Amniotic epithelial cell (primary cell): ENCODE measurements at regions not wholly inside any gene's neighbourhood (a gene's known extent, or its start where the extent isn't known, plus 50 kb on each side); places are given as distances from the start of the nearest gene placed in this dataset.
"Not testable (repeated sequence)": the region's sequence is repeated elsewhere in the genome, so short reads cannot be mapped to it uniquely, and the experiment has no call there.

Experiments used
- DNase-seq: peaks from one replicate; pipeline ENCODE4 v3.0.0-alpha.2; 2010; ENCODE audit warnings: low read depth

DNA sequence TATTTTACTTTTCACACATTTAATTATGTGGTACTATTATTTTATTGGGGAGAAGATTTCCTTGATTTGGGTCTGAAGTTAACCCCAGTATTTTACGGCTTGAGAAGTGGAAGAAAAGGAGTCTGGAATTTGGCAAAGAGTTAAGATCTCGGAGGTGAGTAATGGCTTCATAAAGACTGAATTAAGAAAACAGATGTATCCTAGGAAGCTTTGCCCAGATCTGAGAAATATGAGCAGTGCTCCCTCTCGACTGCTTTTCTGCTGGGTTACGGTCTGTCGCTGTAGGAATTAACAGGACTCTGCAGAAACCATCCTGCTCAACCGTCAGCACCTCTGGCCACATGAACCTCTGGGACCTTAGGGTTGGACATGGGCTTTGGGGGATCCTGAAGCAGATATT lies 163.6 kb upstream of the NDN start:
- no peak for DNase-seq

- DNase-seq: no peak
These were observed 164.8 kb upstream of the NDN start for GRCh38 chr15:23851921-23852320.

DNA sequence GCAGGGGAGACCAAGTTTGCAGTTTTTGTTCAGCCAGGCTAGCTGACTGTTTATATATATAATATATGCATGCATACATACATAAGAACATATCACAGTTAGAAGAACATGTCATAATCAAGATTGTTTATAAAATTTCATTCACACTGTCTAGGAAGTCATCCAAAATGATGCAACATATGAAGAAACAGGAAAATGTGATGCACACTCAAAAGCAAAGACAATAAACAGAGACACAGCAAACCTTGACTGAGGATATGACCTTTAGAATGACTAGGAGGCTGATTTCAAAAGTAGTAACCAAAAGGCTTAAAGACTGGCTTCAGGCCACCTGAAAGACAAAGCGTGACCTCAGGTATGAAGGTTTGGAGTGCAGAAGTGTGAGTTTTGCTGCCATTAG lies 166.2 kb upstream of the NDN start:
- peak; percentile 16 for DNase-seq

DNA sequence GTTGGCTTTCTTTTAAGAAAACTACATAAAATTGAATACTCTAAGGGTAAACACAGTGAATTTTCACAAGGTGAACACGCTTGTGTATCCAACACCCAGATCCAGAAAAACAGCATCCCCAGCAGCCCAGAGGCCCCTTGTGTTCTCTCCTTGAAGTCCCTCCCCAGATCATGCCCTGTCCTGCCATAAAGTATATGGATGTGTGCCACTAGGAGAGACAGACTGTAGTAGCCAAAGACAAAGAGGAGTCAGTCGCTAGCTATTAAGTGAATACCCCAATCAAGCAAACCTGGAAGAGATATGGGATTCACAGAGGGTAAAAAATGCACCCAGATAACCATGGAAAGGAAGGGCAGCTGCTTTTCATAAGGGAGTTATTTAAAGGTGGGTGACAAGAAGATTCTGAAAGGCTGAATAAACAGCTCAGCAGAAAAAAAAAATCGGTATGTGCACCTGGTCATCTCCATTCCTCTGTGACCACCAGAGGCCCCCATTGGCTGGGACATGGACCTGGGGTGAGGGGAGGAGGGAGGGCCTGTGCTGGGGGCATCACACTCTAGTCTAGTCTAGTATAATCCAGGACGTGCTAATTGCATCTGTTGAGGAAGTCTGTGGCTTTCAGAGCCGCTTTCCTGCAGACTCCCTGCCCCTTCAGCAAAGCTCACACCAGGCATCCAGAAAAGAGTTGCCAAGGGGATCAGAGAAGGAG lies 167.3 kb upstream of the NDN start:
- no peak for DNase-seq

GRCh38 chr15:23854912-23855659 lies 168.0 kb upstream of the NDN start:
- peak; percentile 6 for DNase-seq

- DNase-seq: no peak
These were observed 168.8 kb upstream of the NDN start for GRCh38 chr15:23855947-23856346.

- no peak for DNase-seq
These were observed 170.0 kb upstream of the NDN start for GRCh38 chr15:23857028-23857641.

GRCh38 chr15:23859008-23859407 lies 171.9 kb upstream of the NDN start:
- DNase-seq: no peak

- DNase-seq: no peak
These were observed 173.5 kb upstream of the NDN start for GRCh38 chr15:23860290-23861245.

DNA sequence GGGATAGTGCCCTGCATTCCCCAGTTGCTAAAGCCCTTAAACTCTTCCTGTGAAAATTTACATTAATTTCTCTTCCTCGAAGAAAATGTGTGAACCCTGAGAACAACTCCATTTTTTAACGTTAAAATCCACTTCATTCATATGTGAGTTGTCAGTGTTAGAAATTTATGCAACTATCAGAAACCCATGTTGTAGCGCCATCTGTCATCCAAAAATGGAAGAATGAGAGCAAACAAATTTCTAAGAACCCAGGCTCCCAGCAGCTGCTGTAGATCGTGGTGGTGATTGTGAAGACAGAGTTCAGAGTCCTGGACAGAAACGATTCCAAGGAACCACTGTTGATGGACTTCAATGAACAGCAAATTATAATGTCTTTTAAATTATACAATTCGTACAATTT lies 179.7 kb upstream of the NDN start:
- DNase-seq: no peak

GRCh38 chr15:23869396-23869795 lies 182.3 kb upstream of the NDN start:
- no peak for DNase-seq

DNA sequence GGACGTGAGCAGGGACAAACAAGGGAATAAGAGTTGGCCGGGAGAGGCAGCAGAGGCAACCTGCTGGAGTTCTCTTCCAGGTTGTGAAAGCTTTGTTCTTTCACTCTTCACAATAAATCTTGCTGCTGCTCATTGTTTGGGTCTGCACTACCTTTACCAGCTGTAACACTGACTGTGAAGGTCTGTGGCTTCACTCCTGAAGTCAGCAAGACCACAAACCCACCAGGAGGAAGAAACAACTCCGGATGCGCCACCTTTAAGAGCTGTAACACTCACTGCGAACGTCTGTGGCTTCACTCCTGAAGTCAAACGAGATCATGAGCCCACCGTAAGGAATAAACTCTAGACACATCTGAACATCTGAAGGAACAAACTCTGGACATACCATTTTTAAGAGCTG lies 186.5 kb upstream of the NDN start:
- DNase-seq: not testable (repeated sequence)

DNA sequence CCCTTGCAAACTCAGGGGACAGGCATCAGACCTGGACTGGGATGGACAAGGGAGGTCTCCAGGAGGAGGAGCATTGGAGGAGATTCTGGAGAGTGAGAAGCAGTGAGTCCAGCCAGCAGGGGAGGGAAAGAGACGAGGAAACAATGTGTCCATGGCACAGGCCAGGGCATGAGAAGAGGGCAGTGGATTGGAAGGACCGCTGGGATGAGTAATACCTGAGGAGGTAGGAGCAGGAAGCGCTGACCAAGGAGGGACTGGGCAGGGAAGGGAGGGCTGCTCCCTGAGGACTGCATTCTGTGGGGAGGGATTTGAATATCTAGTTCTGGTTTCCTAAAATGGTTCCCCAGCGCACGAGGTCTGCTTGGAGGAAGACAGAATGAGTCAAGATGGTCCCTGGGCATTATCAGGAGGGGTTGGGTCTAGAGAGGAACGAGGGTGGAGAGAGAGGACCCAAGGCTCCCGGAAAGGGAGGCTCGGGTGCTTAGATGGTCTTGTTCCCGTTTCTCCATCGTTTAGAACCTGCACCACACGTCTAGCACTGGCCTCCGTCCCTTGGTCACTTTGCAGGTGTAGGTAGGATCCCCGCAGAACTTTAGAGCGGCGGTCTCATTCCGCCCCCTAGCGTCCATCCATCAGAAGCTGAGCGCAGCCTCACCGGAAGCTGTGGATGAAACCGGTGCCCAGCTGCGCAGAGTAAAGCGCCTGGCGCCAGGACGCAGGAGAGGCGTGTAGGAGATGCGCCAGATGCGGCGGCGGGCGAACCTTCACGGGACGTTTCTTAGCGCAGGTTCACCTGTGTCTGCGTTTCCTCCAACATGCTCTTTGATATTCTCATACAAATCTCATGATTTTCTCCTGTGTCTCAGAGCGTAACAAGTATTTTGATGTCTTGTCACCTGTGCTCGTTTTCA lies 190.7 kb upstream of the NDN start:
- DNase-seq: no peak

DNA sequence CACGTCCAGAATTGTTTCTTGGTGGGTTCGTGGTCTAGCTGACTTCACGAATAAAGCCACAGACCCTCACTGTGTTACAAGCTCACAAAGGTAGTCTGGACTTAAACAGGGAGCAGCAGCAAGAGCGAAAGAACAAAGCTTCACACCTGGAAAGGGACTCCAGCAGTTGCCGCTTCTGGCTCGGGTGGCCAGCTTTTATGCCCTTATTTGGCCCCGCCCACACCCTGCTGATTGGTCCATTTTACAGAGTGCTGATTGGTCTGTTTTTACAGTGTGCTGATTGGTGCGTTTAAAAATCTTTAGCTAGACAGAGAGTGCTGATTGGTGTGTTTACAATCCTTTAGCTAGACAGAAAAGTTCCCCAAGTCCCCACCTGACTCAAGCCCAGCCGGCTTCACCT lies 194.2 kb upstream of the NDN start:
- no peak for DNase-seq

DNA sequence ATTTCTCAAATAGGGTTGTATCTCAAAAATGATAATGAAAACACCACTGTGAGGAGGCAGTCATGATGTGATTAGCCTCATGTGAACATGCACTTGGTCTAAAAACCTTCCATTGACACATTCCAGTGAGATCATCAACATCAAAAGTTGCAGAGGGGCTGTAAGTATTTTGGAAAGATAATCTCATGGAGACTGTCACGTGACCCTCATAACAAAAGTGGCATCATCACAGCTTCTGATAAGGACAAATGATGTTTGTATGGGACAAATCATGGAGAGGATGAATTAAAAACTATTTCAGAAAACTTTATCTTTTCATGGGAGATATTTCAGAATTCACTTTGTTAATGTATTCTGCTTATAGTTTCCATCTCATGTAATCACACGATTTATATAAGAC lies 203.1 kb upstream of the NDN start:
- DNase-seq: no peak

DNA sequence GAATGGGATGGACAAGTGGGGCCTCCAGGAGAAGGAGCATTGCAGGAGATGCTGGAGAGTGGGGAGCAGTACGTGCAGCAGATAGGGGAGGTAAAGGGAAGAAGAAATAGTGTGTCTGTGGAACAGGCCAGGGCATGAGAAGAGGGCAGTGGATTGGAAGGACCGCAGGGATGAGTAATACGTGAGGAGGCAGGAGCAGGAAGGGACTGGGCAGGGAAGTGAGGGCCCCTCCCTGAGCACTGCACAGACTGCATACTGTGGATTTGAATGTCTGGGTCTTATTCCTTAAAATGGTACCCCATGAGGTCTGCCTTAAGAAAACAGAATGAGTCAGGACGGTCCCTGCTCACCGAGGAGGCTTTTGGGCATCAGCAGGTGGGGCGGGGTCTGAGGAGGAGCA lies 210.0 kb upstream of the NDN start:
- no peak for DNase-seq

GRCh38 chr15:23897531-23897930 lies 210.4 kb upstream of the NDN start:
- DNase-seq: no peak

DNA sequence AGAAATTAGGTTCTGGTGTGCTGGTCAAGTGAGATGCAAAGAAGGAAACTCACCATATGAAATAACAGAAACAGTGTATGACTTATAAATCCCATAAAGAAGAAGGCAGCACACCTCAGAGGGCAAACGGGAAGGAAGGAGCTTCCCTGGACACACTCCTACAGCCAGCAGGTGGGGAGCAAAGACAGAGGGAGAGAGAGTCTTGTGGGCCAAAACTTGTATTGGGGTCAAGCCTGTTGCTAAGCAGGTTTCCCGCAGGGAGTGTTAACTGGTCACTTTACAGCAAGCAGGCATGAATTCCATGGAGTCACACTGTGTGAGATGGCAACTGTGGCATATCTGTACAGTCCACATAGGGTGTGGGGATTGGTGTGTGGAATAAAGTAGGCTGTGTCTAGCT lies 222.9 kb upstream of the NDN start:
- no peak for DNase-seq

GRCh38 chr15:23912191-23912590 lies 225.1 kb upstream of the NDN start:
- DNase-seq: no peak

GRCh38 chr15:23913081-23913480 lies 226.0 kb upstream of the NDN start:
- no peak for DNase-seq

- no peak for DNase-seq
These were observed 226.5 kb upstream of the NDN start for GRCh38 chr15:23913635-23914034.
